Skin epidermis (tissue), 12 donors: ENCODE measurements at regions not wholly inside any gene's neighbourhood (a gene's known extent, or its start where the extent isn't known, plus 50 kb on each side); places are given as distances from the start of the nearest gene placed in this dataset.

Experiments used
- H3K27ac ChIP-seq, 21 experiments: fragments of 200-600 bp; sonication (generic) in 11 of 21; one replicate each; pipeline ENCODE4 v1.5.0; 2020; ENCODE audit warnings: mild to moderate bottlenecking in 3 of 21, inconsistent platforms in 2 of 21, moderate library complexity in 2 of 21
- H3K4me3 ChIP-seq, 7 experiments: fragments of 200-600 bp; sonication (generic) in 2 of 7; one replicate each; pipeline ENCODE4 v1.5.0; 2020; ENCODE audit warnings: inconsistent platforms in 2 of 7, mild to moderate bottlenecking in 2 of 7, moderate library complexity in 1 of 7

GRCh38 chr9:129411501-129412175, 209.3 kb downstream of the C9orf50 start:
- no peak overlapping the region for H3K4me3 ChIP-seq
- H3K27ac ChIP-seq: peak overlapping the region in 16 of 21 experiments; percentile 93 to 100 (median 99)

GRCh38 chr9:129410226-129410625, 210.7 kb downstream of the C9orf50 start:
- Histone ChIP-seq H3K27ac (no peak overlapping the region), H3K4me3 (no peak overlapping the region)

GRCh38 chr9:129408535-129409215, 212.2 kb downstream of the C9orf50 start:
- Histone ChIP-seq H3K4me3 (no peak overlapping the region), H3K27ac (peak overlapping the region in 4 of 21 experiments; percentile 13 to 49 (median 40))

- Histone ChIP-seq H3K27ac (peak overlapping the region in 2 of 21 experiments; percentile 35 to 49), H3K4me3 (no peak overlapping the region)
These were observed 212.9 kb downstream of the C9orf50 start for GRCh38 chr9:129407905-129408452.

GRCh38 chr9:129406278-129407225, 214.3 kb downstream of the C9orf50 start:
- peak overlapping the region in 2 of 21 experiments; percentile 17 to 35 for H3K27ac ChIP-seq
- no peak overlapping the region for H3K4me3 ChIP-seq

GRCh38 chr9:129405827-129406213, 215.1 kb downstream of the C9orf50 start:
- Histone ChIP-seq H3K27ac (no peak overlapping the region), H3K4me3 (no peak overlapping the region)

GRCh38 chr9:129405089-129405826, 215.6 kb downstream of the C9orf50 start:
- Histone ChIP-seq H3K4me3 (no peak overlapping the region), H3K27ac (no peak overlapping the region)

GRCh38 chr9:129404621-129405020, 216.3 kb downstream of the C9orf50 start:
- H3K27ac ChIP-seq: peak overlapping the region in 1 of 21 experiments; percentile 30
- H3K4me3 ChIP-seq: no peak overlapping the region

GRCh38 chr9:129403779-129404620, 216.9 kb downstream of the C9orf50 start:
- no peak overlapping the region for H3K4me3 ChIP-seq
- peak overlapping the region in 1 of 21 experiments; percentile 30 for H3K27ac ChIP-seq

GRCh38 chr9:129402931-129403778, 217.7 kb downstream of the C9orf50 start:
- Histone ChIP-seq H3K27ac (peak overlapping the region in 6 of 21 experiments; percentile 41 to 63 (median 57)), H3K4me3 (no peak overlapping the region)

- Histone ChIP-seq H3K27ac (peak overlapping the region in 13 of 21 experiments; percentile 10 to 69 (median 50)), H3K4me3 (no peak overlapping the region)
These were observed 218.5 kb downstream of the C9orf50 start for GRCh38 chr9:129402371-129402739.

GRCh38 chr9:129401623-129402370, 219.1 kb downstream of the C9orf50 start:
- H3K4me3 ChIP-seq: no peak overlapping the region
- peak overlapping the region in 13 of 21 experiments; percentile 10 to 69 (median 55) for H3K27ac ChIP-seq

GRCh38 chr9:129400971-129401622, 219.8 kb downstream of the C9orf50 start:
- H3K4me3 ChIP-seq: no peak overlapping the region
- H3K27ac ChIP-seq: peak overlapping the region in 2 of 21 experiments; percentile 40 to 66

GRCh38 chr9:129400001-129400970, 220.6 kb downstream of the C9orf50 start:
- H3K27ac ChIP-seq: peak overlapping the region in 2 of 21 experiments; percentile 40 to 66
- H3K4me3 ChIP-seq: no peak overlapping the region

GRCh38 chr9:129399634-129399990, 221.3 kb downstream of the C9orf50 start:
- H3K27ac ChIP-seq: no peak overlapping the region

More at GRCh38 chr9:129399634-129399990, 221.3 kb downstream of the C9orf50 start:
- H3K4me3 ChIP-seq: no peak overlapping the region
